SK-N-SH (cell line): ENCODE measurements at regions not wholly inside any gene's neighbourhood (a gene's known extent, or its start where the extent isn't known, plus 50 kb on each side); places are given as distances from the start of the nearest gene placed in this dataset.

ENCODE experiments used
- CHD2 ChIP-seq: fragments of 150-350 bp; IDR thresholded peaks from 2 replicates; pipeline ENCODE4 v1.6.1; 2018; ENCODE audit warnings: low read length; ENCODE audit not compliant: partially characterized antibody
- CTCF ChIP-seq: fragments of 200-600 bp; sonication (generic); IDR thresholded peaks from 2 replicates; pipeline ENCODE4 v1.6.1; 2017; ENCODE audit warnings: antibody characterized with exemption, mild to moderate bottlenecking, moderate library complexity
- EP300 ChIP-seq, 2 experiments: IDR thresholded peaks; 2 replicates each; pipeline versions ENCODE4 v1.4.0 to v1.6.1; 2012; ENCODE audit warnings: borderline replicate concordance in 1 of 2, low read depth in 1 of 2, low read length in 1 of 2
- EZH2phosphoT487 ChIP-seq: fragments of 200-600 bp; sonication (generic); IDR thresholded peaks from 2 replicates; pipeline ENCODE4 v1.6.1; 2017; ENCODE audit warnings: low read depth, mixed run types, mild to moderate bottlenecking, antibody characterized with exemption, moderate library complexity, borderline replicate concordance
- JUND ChIP-seq: IDR thresholded peaks from 2 replicates; pipeline ENCODE4 v1.4.0; 2012
- REST ChIP-seq: IDR thresholded peaks from 2 replicates; pipeline ENCODE4 v1.6.1; 2012; ENCODE audit warnings: mild to moderate bottlenecking, low read depth, low read length, moderate library complexity
- SMC3 ChIP-seq: IDR thresholded peaks from 2 replicates; pipeline ENCODE4 v1.6.1; 2012; ENCODE audit warnings: low read depth, low read length, improper control_type of control experiment
- TCF12 ChIP-seq: IDR thresholded peaks from 2 replicates; pipeline ENCODE4 v1.4.0; 2012
- TEAD4 ChIP-seq: IDR thresholded peaks from 2 replicates; pipeline ENCODE4 v1.4.0; 2012; ENCODE audit warnings: mild to moderate bottlenecking, borderline replicate concordance; ENCODE audit not compliant: insufficient read depth
- TF ChIP-seq, protein P1 (sequence below): IDR thresholded peaks from 2 replicates; pipeline ENCODE4 v1.4.0; 2012; ENCODE audit warnings: low read depth, borderline replicate concordance
- TF ChIP-seq, protein P2 (sequence below): fragments of 150-350 bp; IDR thresholded peaks from 2 replicates; pipeline ENCODE4 v1.6.1; 2017; ENCODE audit warnings: antibody characterized with exemption, low read length, low read depth, borderline replicate concordance

- TF ChIP-seq CTCF (no peak), TEAD4 (no peak), EZH2phosphoT487 (no peak), REST (no peak), EP300 (IDR thresholded peaks at IDR 0.05; ENCODE audit: borderline replicate concordance in 1 of 2, low read depth in 1 of 2, low read length in 1 of 2) (no peak), SMC3 (no peak), TCF12 (no peak), CHD2 (no peak), JUND (no peak)
- TF ChIP-seq, protein P1, sequence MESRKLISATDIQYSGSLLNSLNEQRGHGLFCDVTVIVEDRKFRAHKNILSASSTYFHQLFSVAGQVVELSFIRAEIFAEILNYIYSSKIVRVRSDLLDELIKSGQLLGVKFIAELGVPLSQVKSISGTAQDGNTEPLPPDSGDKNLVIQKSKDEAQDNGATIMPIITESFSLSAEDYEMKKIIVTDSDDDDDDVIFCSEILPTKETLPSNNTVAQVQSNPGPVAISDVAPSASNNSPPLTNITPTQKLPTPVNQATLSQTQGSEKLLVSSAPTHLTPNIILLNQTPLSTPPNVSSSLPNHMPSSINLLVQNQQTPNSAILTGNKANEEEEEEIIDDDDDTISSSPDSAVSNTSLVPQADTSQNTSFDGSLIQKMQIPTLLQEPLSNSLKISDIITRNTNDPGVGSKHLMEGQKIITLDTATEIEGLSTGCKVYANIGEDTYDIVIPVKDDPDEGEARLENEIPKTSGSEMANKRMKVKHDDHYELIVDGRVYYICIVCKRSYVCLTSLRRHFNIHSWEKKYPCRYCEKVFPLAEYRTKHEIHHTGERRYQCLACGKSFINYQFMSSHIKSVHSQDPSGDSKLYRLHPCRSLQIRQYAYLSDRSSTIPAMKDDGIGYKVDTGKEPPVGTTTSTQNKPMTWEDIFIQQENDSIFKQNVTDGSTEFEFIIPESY = no peak
- TF ChIP-seq, protein P2, sequence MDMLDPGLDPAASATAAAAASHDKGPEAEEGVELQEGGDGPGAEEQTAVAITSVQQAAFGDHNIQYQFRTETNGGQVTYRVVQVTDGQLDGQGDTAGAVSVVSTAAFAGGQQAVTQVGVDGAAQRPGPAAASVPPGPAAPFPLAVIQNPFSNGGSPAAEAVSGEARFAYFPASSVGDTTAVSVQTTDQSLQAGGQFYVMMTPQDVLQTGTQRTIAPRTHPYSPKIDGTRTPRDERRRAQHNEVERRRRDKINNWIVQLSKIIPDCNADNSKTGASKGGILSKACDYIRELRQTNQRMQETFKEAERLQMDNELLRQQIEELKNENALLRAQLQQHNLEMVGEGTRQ = no peak
Observed at GRCh38 chr15:29645841-29646240, 176.4 kb downstream of the TJP1 start.
